NCI-H1092 treated with DMSO at 0.1 percent for 48 hours (cell line): ENCODE measurements at regions not wholly inside any gene's neighbourhood (a gene's known extent, or its start where the extent isn't known, plus 50 kb on each side); places are given as distances from the start of the nearest gene placed in this dataset.

ENCODE experiments used
- DNase-seq: peaks from one replicate; lab custom pipeline; 2025; lab: John Stamatoyannopoulos, UW

- no peak for DNase-seq
These were observed 134.1 kb upstream of the SLC10A2 start for GRCh38 chr13:103200118-103200885.

DNA sequence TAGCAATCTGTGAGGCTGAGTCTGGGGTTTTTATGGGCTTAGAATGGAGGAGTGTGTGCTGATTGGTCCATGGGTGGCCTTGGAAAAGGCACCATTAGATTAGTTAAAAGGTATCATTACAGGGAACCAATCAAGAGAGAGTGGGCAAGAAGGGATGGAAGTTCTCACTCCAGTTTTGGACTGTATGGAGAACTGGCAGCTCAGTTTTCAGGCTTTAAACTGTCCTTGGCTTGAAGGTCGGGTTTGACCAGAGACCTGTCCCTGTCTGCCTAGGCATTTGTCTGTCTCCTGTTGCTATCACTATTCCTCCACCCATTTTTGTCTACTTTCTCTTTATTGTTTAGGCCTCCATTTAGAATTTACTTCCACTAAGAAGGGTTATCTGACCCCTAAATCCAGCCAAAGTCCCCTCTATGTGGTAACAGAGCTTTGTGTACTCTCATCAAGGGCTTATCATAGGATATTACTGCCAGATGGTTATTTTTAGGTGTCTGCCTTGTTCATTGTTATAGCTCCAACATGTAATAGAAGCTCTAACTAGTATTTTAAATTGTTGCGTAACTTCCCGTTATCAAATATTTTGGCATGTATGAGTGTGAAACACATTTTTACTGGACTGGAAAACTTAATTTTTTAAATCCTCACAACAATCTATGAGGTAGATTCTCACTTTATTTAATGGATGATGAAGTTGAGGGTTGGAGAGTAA is 133.3 kb upstream of the SLC10A2 start:
- no peak for DNase-seq

DNA sequence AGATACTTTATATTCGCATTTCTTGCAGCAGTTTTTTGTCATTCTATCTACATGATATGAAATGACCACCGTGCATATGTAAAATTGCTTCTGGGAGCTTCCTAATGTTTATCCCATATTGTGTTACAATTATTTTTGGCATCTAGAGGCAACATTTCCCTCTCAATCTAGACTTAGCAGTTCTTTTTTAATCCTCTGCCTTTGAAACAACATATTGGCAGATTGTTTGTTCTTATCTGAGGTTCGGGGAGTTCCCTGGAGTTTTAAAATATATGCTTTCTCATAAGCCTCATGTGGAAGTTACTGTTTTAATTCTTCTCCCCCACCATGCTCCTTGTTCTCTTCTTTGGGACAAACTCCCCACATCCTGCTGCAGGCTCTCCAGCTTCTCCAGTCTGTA is 130.1 kb upstream of the SLC10A2 start:
- DNase-seq = no peak

GRCh38 chr13:103195762-103196161 is 129.5 kb upstream of the SLC10A2 start:
- DNase-seq = no peak

DNA sequence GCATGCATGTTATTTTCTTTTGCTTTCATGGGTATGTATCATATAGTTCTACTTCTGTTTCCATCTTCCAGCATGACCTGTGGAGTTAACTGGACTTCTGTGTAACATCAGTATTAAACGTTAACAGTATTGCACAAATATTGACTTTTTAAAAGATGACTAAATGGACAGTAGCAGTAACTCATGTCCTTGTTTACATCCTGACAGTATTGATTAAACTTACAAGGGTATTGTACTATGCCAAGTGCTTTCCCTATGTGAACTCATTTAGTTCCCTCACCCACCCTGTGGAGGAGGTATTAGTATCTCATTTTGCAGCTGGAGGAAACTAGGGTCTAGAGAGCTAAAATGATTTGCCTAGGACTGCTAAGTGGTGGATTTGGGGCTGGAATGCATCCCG is 128.7 kb upstream of the SLC10A2 start:
- no peak for DNase-seq

DNA sequence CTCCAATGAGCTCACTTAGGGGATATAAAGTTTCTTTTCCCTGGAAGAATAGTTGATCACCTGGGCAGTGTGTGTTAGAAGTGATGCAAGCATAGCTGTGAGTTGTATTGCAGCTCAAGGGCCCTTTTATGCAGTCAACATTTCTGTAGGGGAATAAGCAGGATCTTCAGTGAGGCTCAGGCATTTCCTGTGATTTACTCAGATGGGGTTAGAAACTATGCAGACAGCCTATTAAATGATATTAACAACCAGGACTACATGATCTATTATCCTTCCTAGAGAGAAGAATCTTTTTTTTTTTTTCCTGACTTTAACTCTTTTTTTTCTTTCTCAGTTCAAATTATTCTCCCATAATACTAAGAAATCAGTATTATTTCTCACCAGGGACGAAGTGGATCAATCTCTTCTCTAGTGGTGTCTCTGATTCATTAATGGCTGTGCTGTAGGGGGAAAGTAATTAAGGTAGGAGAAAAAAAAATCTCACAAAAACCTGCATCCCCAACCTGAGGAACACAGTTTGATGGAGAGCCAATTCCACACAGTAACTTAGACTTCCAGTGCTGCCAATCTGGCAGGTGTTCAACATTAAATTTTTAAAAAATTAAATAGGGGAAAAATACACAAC is 126.4 kb upstream of the SLC10A2 start:
- DNase-seq = no peak

DNA sequence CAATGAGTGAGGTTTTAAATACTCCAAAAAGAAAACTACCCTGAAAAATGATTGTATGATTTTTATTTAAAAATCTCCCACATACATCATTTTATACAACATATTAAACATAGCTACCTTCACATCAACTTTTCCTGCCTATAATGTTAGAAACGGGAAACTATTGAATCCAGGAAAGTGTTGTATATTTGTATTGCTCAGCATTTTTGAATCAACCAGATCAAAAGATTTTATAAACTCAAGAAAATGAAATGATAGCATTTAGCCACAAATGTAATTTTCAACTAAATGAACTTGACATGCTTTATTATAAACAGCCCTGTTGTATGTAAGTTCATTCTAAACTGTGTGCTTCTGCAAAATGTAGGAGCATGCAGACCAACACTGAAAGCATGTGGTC is 124.6 kb upstream of the SLC10A2 start:
- DNase-seq = no peak

- DNase-seq = peak; percentile 72
These were observed 122.6 kb upstream of the SLC10A2 start for GRCh38 chr13:103188713-103189326.

- DNase-seq = peak; percentile 50
These were observed 121.5 kb upstream of the SLC10A2 start for GRCh38 chr13:103187721-103188156.

DNA sequence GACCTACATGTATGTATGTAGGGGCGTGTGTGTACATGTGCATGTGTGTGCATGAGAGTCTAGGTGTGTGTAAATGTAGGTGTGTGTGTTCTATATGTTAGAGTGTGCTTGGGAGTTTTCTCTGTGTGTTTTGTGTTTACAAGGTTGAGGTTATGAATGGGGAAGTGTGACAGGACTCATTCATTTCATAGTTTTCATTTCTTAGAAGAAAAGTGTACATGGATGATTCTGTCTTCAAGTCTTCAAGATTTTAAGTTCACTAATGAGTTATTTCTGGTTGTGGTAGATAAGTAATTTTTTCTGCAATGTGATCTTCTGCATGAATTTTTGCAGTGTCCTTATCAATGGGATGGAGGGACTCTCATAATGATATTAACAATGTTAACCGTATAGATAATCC is 118.2 kb upstream of the SLC10A2 start:
- DNase-seq = no peak

DNA sequence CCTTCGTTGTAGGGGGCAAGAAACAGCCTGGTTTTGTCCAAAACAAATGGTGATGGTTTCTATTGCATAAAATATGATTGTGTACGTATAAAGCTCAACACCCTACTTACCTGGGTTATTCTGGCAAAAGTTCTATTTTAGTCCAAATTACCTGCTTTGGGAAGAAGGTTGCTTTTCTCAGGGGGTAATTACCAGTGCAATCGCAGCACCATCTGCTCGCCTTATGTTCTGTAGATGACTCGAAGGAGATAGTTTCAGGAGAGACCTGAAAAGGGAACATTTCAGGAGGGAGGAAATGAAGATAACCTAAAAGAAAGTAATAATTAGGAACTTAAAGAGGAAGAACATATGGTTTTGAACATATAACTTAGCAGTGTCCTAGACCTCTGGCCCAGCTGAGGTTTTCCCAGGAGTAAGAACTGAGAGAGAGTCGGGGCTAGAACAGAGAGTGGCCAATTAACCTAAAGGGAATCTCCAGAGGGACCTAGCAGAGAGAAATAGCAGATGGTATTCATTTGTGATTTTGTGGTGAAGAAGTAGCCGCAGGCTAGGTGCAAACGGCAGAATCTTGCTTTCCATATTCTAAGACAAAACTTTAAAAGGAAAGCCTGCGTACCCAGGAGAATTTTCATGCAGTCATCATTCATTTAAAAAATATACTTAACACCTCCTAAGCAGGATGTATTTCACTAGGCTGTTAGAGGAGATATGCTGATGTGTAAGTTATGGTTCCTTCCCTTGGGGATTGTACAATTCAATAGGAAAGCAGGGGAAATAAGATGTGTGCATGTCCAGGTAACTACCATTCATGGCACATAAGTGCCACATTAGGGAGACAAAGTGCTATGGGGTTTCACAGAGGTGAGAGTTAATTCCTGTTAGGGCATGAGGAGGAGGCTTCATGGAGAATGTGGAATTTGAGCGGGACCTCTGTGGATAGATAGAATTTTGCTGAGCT is 113.0 kb upstream of the SLC10A2 start:
- DNase-seq = peak; percentile 29

- DNase-seq = no peak
These were observed 108.7 kb upstream of the SLC10A2 start for GRCh38 chr13:103174966-103175365.

DNA sequence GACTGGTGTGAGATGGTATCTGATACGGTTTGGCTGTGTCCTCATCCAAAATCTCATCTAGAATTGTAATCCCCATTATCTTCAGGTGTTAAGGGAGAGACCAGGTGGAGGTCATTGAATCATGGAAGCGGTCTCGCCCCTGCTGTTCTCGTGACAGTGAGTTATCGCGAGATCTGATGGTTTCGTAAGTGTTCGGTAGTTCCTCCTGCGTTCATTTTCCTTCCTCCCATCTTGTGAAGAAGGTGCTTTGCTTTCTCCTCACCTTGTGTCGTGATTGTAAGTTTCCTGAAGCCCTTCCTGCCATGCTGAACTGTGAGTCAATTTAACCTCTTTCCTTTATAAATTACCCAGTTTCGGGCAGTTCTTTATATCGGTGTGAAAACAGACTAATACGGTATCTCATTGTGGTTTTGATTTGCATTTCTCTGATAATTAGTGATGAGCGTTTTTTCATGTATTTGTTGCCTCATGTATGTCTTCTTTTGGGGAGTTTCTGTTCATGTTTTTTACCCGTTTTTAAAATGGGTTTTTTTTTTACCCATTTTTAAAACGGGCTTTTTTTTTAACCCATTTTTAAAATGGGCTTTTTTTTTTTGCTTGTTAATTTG is 102.8 kb upstream of the SLC10A2 start:
- no peak for DNase-seq

DNA sequence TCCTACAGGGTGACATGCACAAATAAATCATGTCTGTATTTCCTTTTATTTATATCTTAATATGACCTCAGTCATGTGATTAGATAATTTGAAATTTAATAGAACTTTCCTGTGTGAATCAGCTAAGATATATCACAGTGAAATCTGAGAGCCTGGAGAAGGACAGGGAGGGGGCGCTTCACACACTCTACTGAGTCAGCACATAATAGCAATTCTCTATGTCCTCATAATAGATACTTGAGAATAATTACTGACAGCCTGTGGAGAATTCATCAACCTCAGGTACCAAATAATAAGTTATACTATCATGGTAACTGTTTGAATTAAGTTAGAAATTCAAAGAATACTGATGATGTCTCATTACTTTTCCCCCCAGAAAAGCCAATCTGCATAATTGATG is 98.0 kb upstream of the SLC10A2 start:
- DNase-seq = no peak

DNA sequence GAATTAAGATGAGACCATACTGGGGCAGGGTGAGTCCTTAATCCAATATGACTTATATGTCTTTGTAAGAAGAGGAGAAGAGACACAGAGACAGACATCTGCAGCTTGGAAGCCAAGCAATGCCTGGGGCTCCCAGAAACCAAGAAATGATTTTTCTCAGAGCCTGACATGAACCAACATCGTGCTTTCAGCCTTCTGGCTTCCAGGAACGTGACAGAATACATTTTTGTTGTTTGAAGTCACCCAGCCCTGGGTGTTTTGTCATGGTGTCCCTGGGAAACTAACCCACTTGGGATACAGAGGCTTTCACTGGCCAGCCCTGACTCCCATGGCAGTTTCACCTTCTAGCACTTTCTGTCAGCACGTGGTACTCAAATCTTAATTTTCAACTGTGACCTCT is 95.3 kb upstream of the SLC10A2 start:
- DNase-seq = no peak

DNA sequence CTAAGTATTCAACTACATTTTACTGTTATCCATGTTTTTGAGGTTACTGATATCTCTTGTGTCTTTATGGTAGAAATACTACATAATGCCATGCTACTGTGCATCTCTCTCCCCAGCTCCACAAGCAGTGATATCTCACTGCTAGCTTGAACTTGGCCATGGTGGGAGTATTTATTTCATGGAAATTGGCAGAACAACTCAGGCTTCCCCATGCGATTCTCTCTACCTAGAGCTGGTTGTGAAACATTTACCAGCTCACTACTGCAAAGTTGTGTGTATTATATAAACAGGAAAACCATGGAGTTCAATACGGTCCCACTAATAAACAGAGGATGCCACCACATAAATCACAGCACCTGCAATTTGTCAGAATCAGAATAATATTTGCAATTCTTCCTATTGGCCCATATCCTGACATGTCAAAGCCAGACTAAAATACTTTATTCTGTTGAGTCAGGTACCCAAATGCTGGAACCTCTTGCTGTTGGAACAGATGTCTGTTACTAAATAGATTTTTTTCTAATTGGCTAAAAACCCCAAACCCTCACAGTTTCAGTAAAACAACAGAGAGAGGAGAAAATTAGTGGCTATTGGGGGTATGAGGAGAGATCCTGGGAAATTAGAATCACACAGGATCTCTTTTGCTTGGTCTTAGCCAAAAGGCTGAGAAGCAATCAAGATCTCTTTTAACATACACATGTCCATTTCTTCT is 91.4 kb upstream of the SLC10A2 start:
- DNase-seq = no peak

DNA sequence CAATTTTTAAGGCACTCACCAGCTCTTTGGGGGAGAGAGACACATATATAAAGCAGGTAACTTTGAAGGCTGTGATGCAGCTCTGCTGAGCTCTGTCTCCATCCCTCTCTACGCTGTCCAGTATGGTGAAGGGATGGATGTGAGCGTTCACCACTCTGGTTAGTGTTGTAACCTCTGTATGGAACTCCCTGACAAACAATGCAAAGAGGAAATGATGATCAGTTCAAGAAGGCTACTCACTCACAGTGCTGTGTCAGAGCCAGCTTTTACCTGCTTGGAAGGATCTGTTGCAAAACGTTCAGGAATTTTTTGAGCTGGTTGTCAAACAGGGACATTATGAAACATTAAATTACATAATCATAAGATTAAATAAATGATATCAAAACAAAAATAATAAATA is 90.8 kb upstream of the SLC10A2 start:
- no peak for DNase-seq

GRCh38 chr13:103156346-103156998 is 90.3 kb upstream of the SLC10A2 start:
- DNase-seq = no peak

DNA sequence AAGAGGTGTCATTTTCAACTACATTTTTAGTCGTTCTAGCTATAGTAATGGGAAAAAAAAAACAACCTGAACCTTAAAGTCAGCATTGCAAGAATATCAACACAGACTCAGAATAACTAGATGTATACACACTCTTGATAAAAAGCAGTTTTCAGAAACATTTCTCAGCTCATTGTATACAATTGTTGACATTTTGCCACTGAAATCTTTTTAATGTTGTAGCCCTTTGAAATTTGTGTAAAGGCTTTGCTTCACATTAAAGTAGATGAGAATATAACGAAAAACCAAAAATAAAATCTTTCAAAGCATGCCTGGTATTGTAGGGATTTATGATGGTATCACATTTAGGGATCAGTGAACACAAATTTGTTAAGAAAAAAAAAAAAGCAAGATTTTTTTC is 87.2 kb upstream of the SLC10A2 start:
- DNase-seq = no peak

DNA sequence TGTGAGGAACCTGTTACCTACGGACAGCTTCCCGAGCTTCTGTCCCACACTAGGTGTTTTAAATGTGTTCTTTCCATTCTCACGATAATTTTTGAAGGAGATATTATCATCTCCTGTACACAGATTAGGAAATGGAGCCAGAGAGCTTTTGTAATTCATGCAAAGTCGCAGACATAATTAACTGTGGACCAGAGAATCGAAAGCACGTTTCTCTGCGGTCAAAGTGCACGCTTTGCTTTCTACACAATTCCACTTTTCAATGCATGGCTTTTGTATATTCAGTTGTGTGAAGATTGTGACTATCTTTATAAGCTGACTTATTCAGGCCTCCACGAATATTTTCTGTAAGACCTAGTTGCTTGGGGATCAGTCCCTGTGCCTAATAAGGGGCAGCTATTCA is 81.7 kb upstream of the SLC10A2 start:
- no peak for DNase-seq
